K562 (cell line): ENCODE measurements at regions not wholly inside any gene's neighbourhood (a gene's known extent, or its start where the extent isn't known, plus 50 kb on each side); places are given as distances from the start of the nearest gene placed in this dataset.

ENCODE experiments used
- CBX8 ChIP-seq: fragments of 200-600 bp; sonication (generic); IDR thresholded peaks from 2 replicates; pipeline ENCODE4 v1.6.1; 2012; ENCODE audit warnings: borderline replicate concordance, mixed run types, low read depth, mild to moderate bottlenecking, moderate library complexity, mixed read lengths, low read length, control low read depth, inconsistent platforms; ENCODE audit not compliant: poor library complexity, severe bottlenecking; ENCODE audit errors: extremely low read depth
- KLF13 ChIP-seq: fragments of 450-650 bp; IDR thresholded peaks from 2 replicates; pipeline ENCODE4 v1.6.1; 2016; ENCODE audit warnings: missing genetic modification characterization, low read depth, mild to moderate bottlenecking, missing compliant biosample characterization, moderate library complexity, borderline replicate concordance
- RBM17 ChIP-seq: fragments of 200-400 bp; formaldehyde crosslinking; IDR thresholded peaks from 2 replicates; pipeline ENCODE4 v1.6.1; 2017; ENCODE audit warnings: low read depth, mild to moderate bottlenecking, low read length, borderline replicate concordance
- ZNF324 ChIP-seq: fragments of 250-450 bp; sonication (Bioruptor Pico); IDR thresholded peaks from 2 replicates; pipeline ENCODE4 v1.4.0; 2020; ENCODE audit warnings: mild to moderate bottlenecking
- ZNF347 ChIP-seq: fragments of 450-650 bp; formaldehyde crosslinking; IDR thresholded peaks from 2 replicates; pipeline ENCODE4 v1.4.0; 2020; ENCODE audit warnings: low read depth, mild to moderate bottlenecking, moderate library complexity
- ZNF609 ChIP-seq: sonication (generic); formaldehyde crosslinking; IDR thresholded peaks from 2 replicates; pipeline ENCODE4 v1.8.1; 2023; ENCODE audit warnings: missing genetic modification reagents, mild to moderate bottlenecking, borderline replicate concordance
- TF ChIP-seq, protein P1 (sequence below): fragments of 450-650 bp; IDR thresholded peaks from 2 replicates; pipeline ENCODE4 v1.6.1; 2017; ENCODE audit warnings: mild to moderate bottlenecking, moderate library complexity

GRCh38 chr7:79723833-79724618 is 270.6 kb upstream of the MAGI2 start (continued):
- TF ChIP-seq ZNF609 (CRISPR knock-in tag) (no peak), ZNF324 (CRISPR knock-in tag) (no peak), RBM17 (no peak), CBX8 (no peak), KLF13 (tag) (no peak), ZNF347 (CRISPR knock-in tag) (no peak)
- TF ChIP-seq, protein P1, sequence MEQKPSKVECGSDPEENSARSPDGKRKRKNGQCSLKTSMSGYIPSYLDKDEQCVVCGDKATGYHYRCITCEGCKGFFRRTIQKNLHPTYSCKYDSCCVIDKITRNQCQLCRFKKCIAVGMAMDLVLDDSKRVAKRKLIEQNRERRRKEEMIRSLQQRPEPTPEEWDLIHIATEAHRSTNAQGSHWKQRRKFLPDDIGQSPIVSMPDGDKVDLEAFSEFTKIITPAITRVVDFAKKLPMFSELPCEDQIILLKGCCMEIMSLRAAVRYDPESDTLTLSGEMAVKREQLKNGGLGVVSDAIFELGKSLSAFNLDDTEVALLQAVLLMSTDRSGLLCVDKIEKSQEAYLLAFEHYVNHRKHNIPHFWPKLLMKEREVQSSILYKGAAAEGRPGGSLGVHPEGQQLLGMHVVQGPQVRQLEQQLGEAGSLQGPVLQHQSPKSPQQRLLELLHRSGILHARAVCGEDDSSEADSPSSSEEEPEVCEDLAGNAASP, result no peak
